Right forelimb (tissue), 1 donor: ENCODE measurements at regions not wholly inside any gene's neighbourhood (a gene's known extent, or its start where the extent isn't known, plus 50 kb on each side); places are given as distances from the start of the nearest gene placed in this dataset.

ENCODE experiments used
- DNase-seq: peaks from one replicate; pipeline ENCODE4 v3.0.0-alpha.2; 2018

- no peak for DNase-seq
These were observed 363.7 kb downstream of the NXPE2 start for GRCh38 chr11:115042002-115042401.

- no peak for DNase-seq
These were observed 369.3 kb downstream of the NXPE2 start for GRCh38 chr11:115047631-115048030.

GRCh38 chr11:115049796-115050195 lies 371.5 kb downstream of the NXPE2 start:
- no peak for DNase-seq

GRCh38 chr11:115050756-115051155 lies 372.4 kb downstream of the NXPE2 start:
- no peak for DNase-seq

GRCh38 chr11:115051938-115052590 lies 373.7 kb downstream of the NXPE2 start:
- DNase-seq = no peak

GRCh38 chr11:115052601-115053000 lies 374.3 kb downstream of the NXPE2 start:
- DNase-seq = no peak

GRCh38 chr11:115054570-115055538 lies 376.5 kb downstream of the NXPE2 start:
- DNase-seq = no peak

GRCh38 chr11:115056514-115056913 lies 378.2 kb downstream of the NXPE2 start:
- no peak for DNase-seq

- no peak for DNase-seq
These were observed 382.5 kb downstream of the NXPE2 start for GRCh38 chr11:115060840-115061239.

- no peak for DNase-seq
These were observed 387.0 kb downstream of the NXPE2 start for GRCh38 chr11:115065314-115065713.

GRCh38 chr11:115065830-115066664 lies 387.7 kb downstream of the NXPE2 start:
- DNase-seq = no peak

GRCh38 chr11:115067471-115067870 lies 389.1 kb downstream of the NXPE2 start:
- DNase-seq = no peak

- no peak for DNase-seq
These were observed 389.7 kb downstream of the NXPE2 start for GRCh38 chr11:115067900-115068530.

GRCh38 chr11:115069599-115069998 lies 391.3 kb downstream of the NXPE2 start:
- no peak for DNase-seq

- no peak for DNase-seq
These were observed 397.0 kb downstream of the NXPE2 start for GRCh38 chr11:115075356-115075755.

- no peak for DNase-seq
These were observed 399.4 kb downstream of the NXPE2 start for GRCh38 chr11:115077740-115078139.

- DNase-seq = no peak
These were observed 400.4 kb downstream of the NXPE2 start for GRCh38 chr11:115078461-115079438.

- DNase-seq = no peak
These were observed 402.8 kb downstream of the NXPE2 start for GRCh38 chr11:115080923-115081680.

- no peak for DNase-seq
These were observed 403.6 kb downstream of the NXPE2 start for GRCh38 chr11:115081972-115082371.

- no peak for DNase-seq
These were observed 404.9 kb downstream of the NXPE2 start for GRCh38 chr11:115083144-115083806.
